ENCODE measurements at regions not wholly inside any gene's neighbourhood (a gene's known extent, or its start where the extent isn't known, plus 50 kb on each side); places are given as distances from the start of the nearest gene placed in this dataset.

- ATAC-seq (ENCODE audit: low FRiP score) (no peak), DNase-seq (ENCODE audit: low spot score) (no peak)
- no peak for TF ChIP-seq CTCF (IDR thresholded peaks at IDR 0.05)
Observed at GRCh38 chr5:128885649-128886255, 79.5 kb upstream of the SLC27A6 start.

- ATAC-seq (ENCODE audit: low FRiP score): no peak
- DNase-seq (ENCODE audit: low spot score): no peak
- TF ChIP-seq CTCF (IDR thresholded peaks at IDR 0.05): no peak
Observed at GRCh38 chr5:128895122-128895521, 70.2 kb upstream of the SLC27A6 start.

GRCh38 chr5:128896675-128897074, 68.6 kb upstream of the SLC27A6 start:
- ATAC-seq (ENCODE audit: low FRiP score) (no peak), DNase-seq (ENCODE audit: low spot score) (no peak)
- no peak for TF ChIP-seq CTCF (IDR thresholded peaks at IDR 0.05)

GRCh38 chr5:128903550-128903949, 61.7 kb upstream of the SLC27A6 start:
- TF ChIP-seq CTCF (IDR thresholded peaks at IDR 0.05): no peak
- no peak for ATAC-seq (ENCODE audit: low FRiP score)

GRCh38 chr5:128904805-128905567, 60.3 kb upstream of the SLC27A6 start:
- ATAC-seq (ENCODE audit: low FRiP score): no peak
- TF ChIP-seq CTCF (IDR thresholded peaks at IDR 0.05): no peak
- no peak for DNase-seq (ENCODE audit: low spot score)

More at GRCh38 chr5:128903550-128903949, 61.7 kb upstream of the SLC27A6 start:
- DNase-seq (ENCODE audit: low spot score): no peak

GRCh38 chr5:128905568-128906110, 59.6 kb upstream of the SLC27A6 start:
- ATAC-seq (ENCODE audit: low FRiP score): no peak
- no peak for DNase-seq (ENCODE audit: low spot score)
- no peak for TF ChIP-seq CTCF (IDR thresholded peaks at IDR 0.05)

Measured in omental fat pad (tissue), 3 donors.